ENCODE measurements at regions not wholly inside any gene's neighbourhood (a gene's known extent, or its start where the extent isn't known, plus 50 kb on each side); places are given as distances from the start of the nearest gene placed in this dataset.

DNA sequence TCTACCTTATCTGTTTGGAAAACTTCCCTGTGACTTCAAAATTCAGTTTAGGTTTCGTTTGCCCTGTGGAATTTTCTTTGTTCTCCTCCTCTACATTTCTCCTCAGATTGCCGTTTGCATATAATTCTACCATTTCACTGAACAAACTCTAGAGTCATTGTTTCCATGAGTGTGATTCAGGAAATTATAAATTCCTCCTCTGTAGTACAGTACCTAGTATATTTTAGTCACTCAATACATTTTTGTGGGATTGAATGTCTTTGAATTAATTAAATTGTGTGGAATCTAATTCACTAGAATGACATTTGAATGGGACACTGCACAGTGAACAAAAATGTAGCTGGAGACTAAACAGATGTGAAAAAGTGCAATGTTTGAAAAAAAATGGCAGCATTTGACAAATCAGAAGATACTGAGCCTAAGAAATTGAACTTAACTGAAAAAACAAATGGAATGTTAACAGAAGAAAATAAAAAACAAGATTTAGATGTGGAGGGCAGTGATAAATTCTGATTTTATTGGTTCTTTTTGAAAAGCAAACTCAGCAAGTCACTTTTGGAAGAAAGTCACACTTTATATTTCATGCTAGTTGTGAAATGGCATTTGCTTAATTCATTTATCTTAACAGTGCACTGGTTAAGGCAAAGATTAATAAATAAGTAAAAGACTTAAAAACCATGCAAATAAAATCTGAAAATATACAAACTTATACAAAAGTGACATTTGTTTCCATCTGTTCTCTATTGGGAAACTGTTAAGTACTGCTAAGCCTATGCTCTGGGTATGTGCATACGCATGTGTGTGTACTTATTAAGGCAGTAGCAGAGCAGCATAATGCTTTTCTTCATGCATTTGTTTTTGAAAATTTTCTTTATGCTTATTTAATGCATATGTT lies 512.3 kb downstream of the FAT4 start:
- TF ChIP-seq EZH2 (IDR thresholded peaks at IDR 0.05; ENCODE audit: insufficient read depth, poor library complexity, severe bottlenecking) (no peak), EZH2phosphoT487 (IDR thresholded peaks at IDR 0.05; ENCODE audit: insufficient read depth, low read depth) (no peak)

All from GM23248 (cell line).